ENCODE measurements at regions not wholly inside any gene's neighbourhood (a gene's known extent, or its start where the extent isn't known, plus 50 kb on each side); places are given as distances from the start of the nearest gene placed in this dataset.

DNA sequence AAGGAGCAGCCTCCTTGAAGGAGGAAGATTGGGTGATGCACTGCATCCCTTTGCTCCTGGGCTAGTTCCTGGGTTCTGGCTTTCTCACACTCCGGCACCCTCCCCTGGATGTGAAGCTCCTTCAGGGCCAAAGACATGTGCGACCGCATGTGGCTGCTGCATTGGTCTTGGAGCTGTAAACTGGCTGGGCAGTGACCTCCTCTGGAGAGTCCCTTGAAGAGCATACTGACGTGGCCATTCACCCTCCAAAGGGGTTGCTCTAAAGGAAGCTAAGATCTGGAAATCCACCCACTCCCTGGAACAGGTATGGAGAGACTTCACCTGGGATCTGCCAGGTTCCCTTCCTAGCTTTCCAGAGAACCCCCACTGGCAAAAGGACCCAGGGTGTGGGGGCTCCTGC lies 62.1 kb downstream of the TMEM17 start:
- TF ChIP-seq, protein P1, sequence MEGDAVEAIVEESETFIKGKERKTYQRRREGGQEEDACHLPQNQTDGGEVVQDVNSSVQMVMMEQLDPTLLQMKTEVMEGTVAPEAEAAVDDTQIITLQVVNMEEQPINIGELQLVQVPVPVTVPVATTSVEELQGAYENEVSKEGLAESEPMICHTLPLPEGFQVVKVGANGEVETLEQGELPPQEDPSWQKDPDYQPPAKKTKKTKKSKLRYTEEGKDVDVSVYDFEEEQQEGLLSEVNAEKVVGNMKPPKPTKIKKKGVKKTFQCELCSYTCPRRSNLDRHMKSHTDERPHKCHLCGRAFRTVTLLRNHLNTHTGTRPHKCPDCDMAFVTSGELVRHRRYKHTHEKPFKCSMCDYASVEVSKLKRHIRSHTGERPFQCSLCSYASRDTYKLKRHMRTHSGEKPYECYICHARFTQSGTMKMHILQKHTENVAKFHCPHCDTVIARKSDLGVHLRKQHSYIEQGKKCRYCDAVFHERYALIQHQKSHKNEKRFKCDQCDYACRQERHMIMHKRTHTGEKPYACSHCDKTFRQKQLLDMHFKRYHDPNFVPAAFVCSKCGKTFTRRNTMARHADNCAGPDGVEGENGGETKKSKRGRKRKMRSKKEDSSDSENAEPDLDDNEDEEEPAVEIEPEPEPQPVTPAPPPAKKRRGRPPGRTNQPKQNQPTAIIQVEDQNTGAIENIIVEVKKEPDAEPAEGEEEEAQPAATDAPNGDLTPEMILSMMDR (IDR thresholded peaks at IDR 0.05), result no peak
- TF ChIP-seq REST (IDR thresholded peaks at IDR 0.05; ENCODE audit: insufficient read depth in 1 of 2, low read depth in 2 of 2, low read length in 1 of 2) (no peak), POLR2AphosphoS5 (IDR thresholded peaks at IDR 0.05; ENCODE audit: low read depth, low read length) (no peak), SIN3A (IDR thresholded peaks at IDR 0.05; ENCODE audit: borderline replicate concordance, insufficient read depth, low read depth, low read length) (no peak)

Data from Panc1 (cell line).